ENCODE measurements at regions not wholly inside any gene's neighbourhood (a gene's known extent, or its start where the extent isn't known, plus 50 kb on each side); places are given as distances from the start of the nearest gene placed in this dataset.

DNA sequence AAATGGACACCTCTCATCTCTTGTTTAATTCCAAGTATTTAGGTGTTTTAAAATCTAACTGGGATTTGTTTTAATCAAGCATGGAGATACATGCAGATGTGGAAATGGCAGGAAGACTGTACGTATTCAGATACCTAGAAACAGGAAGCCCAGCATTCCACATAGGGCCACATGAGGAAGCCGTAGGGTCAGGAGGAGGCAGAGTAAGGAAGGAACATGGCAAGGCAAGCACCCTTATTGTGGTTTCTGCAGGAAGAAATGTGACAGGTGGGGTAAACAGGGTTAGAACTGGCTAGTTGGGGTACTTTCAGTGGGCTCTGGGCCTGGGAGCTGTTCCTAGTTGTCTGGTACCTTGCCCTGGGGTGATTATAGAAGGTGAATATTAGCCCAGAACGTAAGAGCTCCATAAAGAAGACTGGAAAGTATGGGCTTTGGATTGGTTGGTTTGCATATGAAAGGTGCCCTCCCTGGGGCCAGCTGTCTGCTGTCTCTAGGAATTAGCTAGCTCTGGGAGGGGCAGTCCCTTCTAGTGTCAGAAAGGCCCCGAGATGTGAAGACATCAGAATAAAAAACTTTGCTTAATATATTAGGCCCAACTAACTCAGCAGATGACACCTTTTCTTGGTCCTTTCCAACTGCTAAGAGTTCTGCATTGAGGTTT is 107.7 kb upstream of the CADPS start:
- TF ChIP-seq, protein P1, sequence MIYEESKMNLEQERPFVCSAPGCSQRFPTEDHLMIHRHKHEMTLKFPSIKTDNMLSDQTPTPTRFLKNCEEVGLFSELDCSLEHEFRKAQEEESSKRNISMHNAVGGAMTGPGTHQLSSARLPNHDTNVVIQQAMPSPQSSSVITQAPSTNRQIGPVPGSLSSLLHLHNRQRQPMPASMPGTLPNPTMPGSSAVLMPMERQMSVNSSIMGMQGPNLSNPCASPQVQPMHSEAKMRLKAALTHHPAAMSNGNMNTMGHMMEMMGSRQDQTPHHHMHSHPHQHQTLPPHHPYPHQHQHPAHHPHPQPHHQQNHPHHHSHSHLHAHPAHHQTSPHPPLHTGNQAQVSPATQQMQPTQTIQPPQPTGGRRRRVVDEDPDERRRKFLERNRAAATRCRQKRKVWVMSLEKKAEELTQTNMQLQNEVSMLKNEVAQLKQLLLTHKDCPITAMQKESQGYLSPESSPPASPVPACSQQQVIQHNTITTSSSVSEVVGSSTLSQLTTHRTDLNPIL (CRISPR knock-in tag; IDR thresholded peaks at IDR 0.05; ENCODE audit: low read depth), result no peak
- TF ChIP-seq BACH2 (CRISPR knock-in tag; IDR thresholded peaks at IDR 0.05; ENCODE audit: borderline replicate concordance) (no peak), ZNF70 (CRISPR knock-in tag; IDR thresholded peaks at IDR 0.05) (no peak), ZC3H10 (CRISPR knock-in tag; IDR thresholded peaks at IDR 0.05) (no peak), ISL1 (CRISPR knock-in tag; IDR thresholded peaks at IDR 0.05) (no peak), PPARA (CRISPR knock-in tag; IDR thresholded peaks at IDR 0.05; ENCODE audit: borderline replicate concordance) (no peak), OSR1 (CRISPR knock-in tag; IDR thresholded peaks at IDR 0.05) (no peak), ZNF565 (CRISPR knock-in tag; conservative IDR thresholded peaks at IDR 0.05; ENCODE audit: low read depth) (no peak), GLIS3 (CRISPR knock-in tag; IDR thresholded peaks at IDR 0.05) (no peak), ZFP3 (CRISPR knock-in tag; IDR thresholded peaks at IDR 0.05) (no peak), CSDC2 (CRISPR knock-in tag; IDR thresholded peaks at IDR 0.05) (no peak), ESRRG (CRISPR knock-in tag; IDR thresholded peaks at IDR 0.05) (no peak), ZFP30 (CRISPR knock-in tag; IDR thresholded peaks at IDR 0.05) (no peak), RARB (CRISPR knock-in tag; IDR thresholded peaks at IDR 0.05) (no peak), SNAI2 (CRISPR knock-in tag; IDR thresholded peaks at IDR 0.05) (no peak), ARNTL (CRISPR knock-in tag; IDR thresholded peaks at IDR 0.05; ENCODE audit: borderline replicate concordance, low read depth) (no peak), TCF4 (CRISPR knock-in tag; IDR thresholded peaks at IDR 0.05; ENCODE audit: borderline replicate concordance) (no peak), ZNF8 (CRISPR knock-in tag; IDR thresholded peaks at IDR 0.05) (no peak)
- TF ChIP-seq, protein P2, sequence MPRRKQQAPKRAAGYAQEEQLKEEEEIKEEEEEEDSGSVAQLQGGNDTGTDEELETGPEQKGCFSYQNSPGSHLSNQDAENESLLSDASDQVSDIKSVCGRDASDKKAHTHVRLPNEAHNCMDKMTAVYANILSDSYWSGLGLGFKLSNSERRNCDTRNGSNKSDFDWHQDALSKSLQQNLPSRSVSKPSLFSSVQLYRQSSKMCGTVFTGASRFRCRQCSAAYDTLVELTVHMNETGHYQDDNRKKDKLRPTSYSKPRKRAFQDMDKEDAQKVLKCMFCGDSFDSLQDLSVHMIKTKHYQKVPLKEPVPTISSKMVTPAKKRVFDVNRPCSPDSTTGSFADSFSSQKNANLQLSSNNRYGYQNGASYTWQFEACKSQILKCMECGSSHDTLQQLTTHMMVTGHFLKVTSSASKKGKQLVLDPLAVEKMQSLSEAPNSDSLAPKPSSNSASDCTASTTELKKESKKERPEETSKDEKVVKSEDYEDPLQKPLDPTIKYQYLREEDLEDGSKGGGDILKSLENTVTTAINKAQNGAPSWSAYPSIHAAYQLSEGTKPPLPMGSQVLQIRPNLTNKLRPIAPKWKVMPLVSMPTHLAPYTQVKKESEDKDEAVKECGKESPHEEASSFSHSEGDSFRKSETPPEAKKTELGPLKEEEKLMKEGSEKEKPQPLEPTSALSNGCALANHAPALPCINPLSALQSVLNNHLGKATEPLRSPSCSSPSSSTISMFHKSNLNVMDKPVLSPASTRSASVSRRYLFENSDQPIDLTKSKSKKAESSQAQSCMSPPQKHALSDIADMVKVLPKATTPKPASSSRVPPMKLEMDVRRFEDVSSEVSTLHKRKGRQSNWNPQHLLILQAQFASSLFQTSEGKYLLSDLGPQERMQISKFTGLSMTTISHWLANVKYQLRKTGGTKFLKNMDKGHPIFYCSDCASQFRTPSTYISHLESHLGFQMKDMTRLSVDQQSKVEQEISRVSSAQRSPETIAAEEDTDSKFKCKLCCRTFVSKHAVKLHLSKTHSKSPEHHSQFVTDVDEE (CRISPR knock-in tag; IDR thresholded peaks at IDR 0.05), result no peak
- TF ChIP-seq, protein P3, sequence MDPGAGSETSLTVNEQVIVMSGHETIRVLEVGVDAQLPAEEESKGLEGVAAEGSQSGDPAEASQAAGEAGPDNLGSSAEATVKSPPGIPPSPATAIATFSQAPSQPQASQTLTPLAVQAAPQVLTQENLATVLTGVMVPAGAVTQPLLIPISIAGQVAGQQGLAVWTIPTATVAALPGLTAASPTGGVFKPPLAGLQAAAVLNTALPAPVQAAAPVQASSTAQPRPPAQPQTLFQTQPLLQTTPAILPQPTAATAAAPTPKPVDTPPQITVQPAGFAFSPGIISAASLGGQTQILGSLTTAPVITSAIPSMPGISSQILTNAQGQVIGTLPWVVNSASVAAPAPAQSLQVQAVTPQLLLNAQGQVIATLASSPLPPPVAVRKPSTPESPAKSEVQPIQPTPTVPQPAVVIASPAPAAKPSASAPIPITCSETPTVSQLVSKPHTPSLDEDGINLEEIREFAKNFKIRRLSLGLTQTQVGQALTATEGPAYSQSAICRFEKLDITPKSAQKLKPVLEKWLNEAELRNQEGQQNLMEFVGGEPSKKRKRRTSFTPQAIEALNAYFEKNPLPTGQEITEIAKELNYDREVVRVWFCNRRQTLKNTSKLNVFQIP (CRISPR knock-in tag; IDR thresholded peaks at IDR 0.05; ENCODE audit: borderline replicate concordance, low read depth), result no peak
- ATAC-seq, result no peak

GRCh38 chr3:62986061-62986460 is 110.8 kb upstream of the CADPS start:
- TF ChIP-seq ESRRG (CRISPR knock-in tag; IDR thresholded peaks at IDR 0.05), result no peak
- no peak for TF ChIP-seq ZFP3 (CRISPR knock-in tag; IDR thresholded peaks at IDR 0.05)
- no peak for TF ChIP-seq TCF4 (CRISPR knock-in tag; IDR thresholded peaks at IDR 0.05; ENCODE audit: borderline replicate concordance)
- TF ChIP-seq, protein P3 (CRISPR knock-in tag; IDR thresholded peaks at IDR 0.05; ENCODE audit: borderline replicate concordance, low read depth), result no peak
- TF ChIP-seq ZFP30 (CRISPR knock-in tag; IDR thresholded peaks at IDR 0.05), result no peak
- no peak for TF ChIP-seq TOX (CRISPR knock-in tag; IDR thresholded peaks at IDR 0.05; ENCODE audit: borderline replicate concordance)
- TF ChIP-seq ZNF70 (CRISPR knock-in tag; IDR thresholded peaks at IDR 0.05), result no peak
- TF ChIP-seq CSDC2 (CRISPR knock-in tag; IDR thresholded peaks at IDR 0.05), result no peak
- no peak for TF ChIP-seq BACH2 (CRISPR knock-in tag; IDR thresholded peaks at IDR 0.05; ENCODE audit: borderline replicate concordance)
- no peak for TF ChIP-seq PPARA (CRISPR knock-in tag; IDR thresholded peaks at IDR 0.05; ENCODE audit: borderline replicate concordance)
- TF ChIP-seq OSR1 (CRISPR knock-in tag; IDR thresholded peaks at IDR 0.05), result no peak
- TF ChIP-seq GLIS3 (CRISPR knock-in tag; IDR thresholded peaks at IDR 0.05), result no peak
- TF ChIP-seq ISL1 (CRISPR knock-in tag; IDR thresholded peaks at IDR 0.05), result no peak
- TF ChIP-seq, protein P1 (CRISPR knock-in tag; IDR thresholded peaks at IDR 0.05; ENCODE audit: low read depth), result no peak
- TF ChIP-seq, protein P4, sequence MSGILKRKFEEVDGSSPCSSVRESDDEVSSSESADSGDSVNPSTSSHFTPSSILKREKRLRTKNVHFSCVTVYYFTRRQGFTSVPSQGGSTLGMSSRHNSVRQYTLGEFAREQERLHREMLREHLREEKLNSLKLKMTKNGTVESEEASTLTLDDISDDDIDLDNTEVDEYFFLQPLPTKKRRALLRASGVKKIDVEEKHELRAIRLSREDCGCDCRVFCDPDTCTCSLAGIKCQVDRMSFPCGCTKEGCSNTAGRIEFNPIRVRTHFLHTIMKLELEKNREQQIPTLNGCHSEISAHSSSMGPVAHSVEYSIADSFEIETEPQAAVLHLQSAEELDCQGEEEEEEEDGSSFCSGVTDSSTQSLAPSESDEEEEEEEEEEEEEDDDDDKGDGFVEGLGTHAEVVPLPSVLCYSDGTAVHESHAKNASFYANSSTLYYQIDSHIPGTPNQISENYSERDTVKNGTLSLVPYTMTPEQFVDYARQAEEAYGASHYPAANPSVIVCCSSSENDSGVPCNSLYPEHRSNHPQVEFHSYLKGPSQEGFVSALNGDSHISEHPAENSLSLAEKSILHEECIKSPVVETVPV (CRISPR knock-in tag; IDR thresholded peaks at IDR 0.05), result no peak
- TF ChIP-seq SNAI2 (CRISPR knock-in tag; IDR thresholded peaks at IDR 0.05), result no peak
- TF ChIP-seq ARNTL (CRISPR knock-in tag; IDR thresholded peaks at IDR 0.05; ENCODE audit: borderline replicate concordance, low read depth), result no peak
- ATAC-seq, result no peak
